Smooth muscle cell (in vitro differentiated cells): ENCODE measurements at regions not wholly inside any gene's neighbourhood (a gene's known extent, or its start where the extent isn't known, plus 50 kb on each side); places are given as distances from the start of the nearest gene placed in this dataset.

Experiments
- DNase-seq: peaks from one replicate; lab custom pipeline; 2025; ENCODE audit not compliant: unreplicated experiment; lab: John Stamatoyannopoulos, UW
- H2AFZ ChIP-seq: fragments of 200-600 bp; sonication (generic); 2 replicates; pipeline ENCODE4 v1.6.0; 2016; ENCODE audit warnings: antibody characterized with exemption, low read depth, mild to moderate bottlenecking
- H3F3A ChIP-seq: fragments of 200-600 bp; sonication (generic); 2 replicates; pipeline ENCODE4 v1.6.0; 2017; ENCODE audit warnings: antibody characterized with exemption, low read depth
- H3K27ac ChIP-seq: fragments of 200-600 bp; sonication (generic); 2 replicates; pipeline ENCODE4 v1.5.1; 2016; ENCODE audit warnings: low read depth, mild to moderate bottlenecking
- H3K27me3 ChIP-seq: fragments of 200-600 bp; sonication (generic); 2 replicates; pipeline ENCODE4 v1.6.1; 2016; ENCODE audit warnings: low read depth, mild to moderate bottlenecking
- H3K36me3 ChIP-seq: fragments of 200-600 bp; sonication (generic); 2 replicates; pipeline ENCODE4 v1.5.1; 2016; ENCODE audit warnings: low read depth
- H3K4me1 ChIP-seq: fragments of 200-600 bp; sonication (generic); 2 replicates; pipeline ENCODE4 v1.5.1; 2016; ENCODE audit warnings: low read depth
- H3K4me2 ChIP-seq: fragments of 200-600 bp; sonication (generic); 2 replicates; pipeline ENCODE4 v1.6.0; 2016; ENCODE audit warnings: mild to moderate bottlenecking
- H3K4me3 ChIP-seq: fragments of 200-600 bp; sonication (generic); 2 replicates; pipeline ENCODE4 v1.5.1; 2016; ENCODE audit warnings: mild to moderate bottlenecking
- H3K79me2 ChIP-seq: fragments of 200-600 bp; sonication (generic); 2 replicates; pipeline ENCODE4 v1.6.0; 2016; ENCODE audit warnings: low read depth, mild to moderate bottlenecking
- H3K9ac ChIP-seq: fragments of 200-600 bp; sonication (generic); 2 replicates; pipeline ENCODE4 v1.6.0; 2016; ENCODE audit warnings: low read depth
- H3K9me3 ChIP-seq: fragments of 200-600 bp; sonication (generic); replicated peaks from 2 replicates; pipeline ENCODE4 v1.5.1; 2016; ENCODE audit warnings: low read depth
- H4K20me1 ChIP-seq: fragments of 200-600 bp; sonication (generic); 2 replicates; pipeline ENCODE4 v1.6.0; 2016; ENCODE audit warnings: low read depth
- CTCF ChIP-seq: fragments of 200-600 bp; sonication (generic); IDR thresholded peaks from 2 replicates; pipeline ENCODE4 v1.5.1; 2017; ENCODE audit warnings: borderline replicate concordance, mild to moderate bottlenecking, antibody characterized with exemption; ENCODE audit not compliant: insufficient read depth, poor library complexity, severe bottlenecking
- WGBS: methylation state at CpG from one replicate; pipeline ENCODE4 v1.1.7; 2016; ENCODE audit warnings: low lambda C conversion rate; 5-methylcytosine and 5-hydroxymethylcytosine counted together

- no peaks in the 10 kb centered on the region for H3K4me1 ChIP-seq
- no peaks in the 10 kb centered on the region for H3K9me3 ChIP-seq
- no peaks in the 10 kb centered on the region for H3K27me3 ChIP-seq
- DNase-seq = no peak
- H3F3A ChIP-seq = no peaks in the 10 kb centered on the region
- 0% methylated on average over 1 of the region's 1 CpG for WGBS
- no peaks in the 10 kb centered on the region for H3K79me2 ChIP-seq
- H3K4me3 ChIP-seq = no peak overlapping the region
- no peak for TF ChIP-seq CTCF
- no peak overlapping the region for H3K9ac ChIP-seq
- H2AFZ ChIP-seq = no peak overlapping the region
- H3K36me3 ChIP-seq = no peaks in the 10 kb centered on the region
- no peaks in the 10 kb centered on the region for H4K20me1 ChIP-seq
- H3K4me2 ChIP-seq = no peak overlapping the region
- no peak overlapping the region for H3K27ac ChIP-seq
Measured at GRCh38 chr17:33986088-33986487, 269.0 kb upstream of the CCL2 start.

- Histone ChIP-seq H3K36me3 (no peaks in the 10 kb centered on the region), H3F3A (no peaks in the 10 kb centered on the region), H3K4me2 (no peak overlapping the region), H3K79me2 (no peaks in the 10 kb centered on the region), H4K20me1 (no peaks in the 10 kb centered on the region), H3K9ac (no peak overlapping the region), H3K4me3 (no peak overlapping the region), H3K27me3 (no peaks in the 10 kb centered on the region), H2AFZ (no peak overlapping the region), H3K9me3 (no peaks in the 10 kb centered on the region), H3K27ac (no peak overlapping the region), H3K4me1 (no peaks in the 10 kb centered on the region)
- WGBS = 44% methylated on average over 2 of the region's 2 CpGs
- DNase-seq = no peak
- no peak for TF ChIP-seq CTCF
Measured at GRCh38 chr17:33986566-33986965, 268.5 kb upstream of the CCL2 start.

- no peaks in the 10 kb centered on the region for H4K20me1 ChIP-seq
- TF ChIP-seq CTCF = no peak
- no peak overlapping the region for H3K4me3 ChIP-seq
- no peak overlapping the region for H2AFZ ChIP-seq
- no peaks in the 10 kb centered on the region for H3K27me3 ChIP-seq
- H3K4me1 ChIP-seq = no peaks in the 10 kb centered on the region
- no peaks in the 10 kb centered on the region for H3K9me3 ChIP-seq
- WGBS = 89% methylated on average over 2 of the region's 2 CpGs
- no peaks in the 10 kb centered on the region for H3K79me2 ChIP-seq
- no peak for DNase-seq
- no peak overlapping the region for H3K4me2 ChIP-seq
- H3F3A ChIP-seq = no peaks in the 10 kb centered on the region
- no peaks in the 10 kb centered on the region for H3K36me3 ChIP-seq
- no peak overlapping the region for H3K27ac ChIP-seq
- no peak overlapping the region for H3K9ac ChIP-seq
Measured at GRCh38 chr17:33987162-33987561, 267.9 kb upstream of the CCL2 start.

GRCh38 chr17:33989361-33990148 is 265.5 kb upstream of the CCL2 start:
- Histone ChIP-seq H3K27me3 (no peaks in the 10 kb centered on the region), H3K36me3 (no peaks in the 10 kb centered on the region), H3K4me2 (no peak overlapping the region), H4K20me1 (no peaks in the 10 kb centered on the region), H3K9ac (no peak overlapping the region), H2AFZ (no peak overlapping the region), H3K4me1 (no peaks in the 10 kb centered on the region), H3K9me3 (no peaks in the 10 kb centered on the region), H3K27ac (no peak overlapping the region), H3K79me2 (no peaks in the 10 kb centered on the region), H3K4me3 (no peak overlapping the region), H3F3A (no peaks in the 10 kb centered on the region)
- TF ChIP-seq CTCF = no peak
- WGBS = 67% methylated on average over 8 of the region's 8 CpGs
- DNase-seq = no peak
